GM13976 (cell line): ENCODE measurements at regions not wholly inside any gene's neighbourhood (a gene's known extent, or its start where the extent isn't known, plus 50 kb on each side); places are given as distances from the start of the nearest gene placed in this dataset.

Experiments used
- DNase-seq: peaks from one replicate; pipeline ENCODE4 v3.0.0; 2012; ENCODE audit warnings: low spot score
- in situ Hi-C: fragments of 300-500 bp; cut with MboI; formaldehyde crosslinking; loops from one replicate; pipeline ENCODE4 v1.12.0; 2022; ENCODE audit warnings: low sequenced_read_pairs, mixed read lengths, inconsistent platforms; ENCODE audit not compliant: unreplicated experiment
- TF ChIP-seq, protein P1 (sequence below): IDR thresholded peaks from 2 replicates; pipeline ENCODE4 v1.5.1; 2012; ENCODE audit warnings: borderline replicate concordance, mild to moderate bottlenecking; ENCODE audit not compliant: insufficient read depth; ENCODE audit errors: extremely low read depth, missing control alignments, control extremely low read depth

DNA sequence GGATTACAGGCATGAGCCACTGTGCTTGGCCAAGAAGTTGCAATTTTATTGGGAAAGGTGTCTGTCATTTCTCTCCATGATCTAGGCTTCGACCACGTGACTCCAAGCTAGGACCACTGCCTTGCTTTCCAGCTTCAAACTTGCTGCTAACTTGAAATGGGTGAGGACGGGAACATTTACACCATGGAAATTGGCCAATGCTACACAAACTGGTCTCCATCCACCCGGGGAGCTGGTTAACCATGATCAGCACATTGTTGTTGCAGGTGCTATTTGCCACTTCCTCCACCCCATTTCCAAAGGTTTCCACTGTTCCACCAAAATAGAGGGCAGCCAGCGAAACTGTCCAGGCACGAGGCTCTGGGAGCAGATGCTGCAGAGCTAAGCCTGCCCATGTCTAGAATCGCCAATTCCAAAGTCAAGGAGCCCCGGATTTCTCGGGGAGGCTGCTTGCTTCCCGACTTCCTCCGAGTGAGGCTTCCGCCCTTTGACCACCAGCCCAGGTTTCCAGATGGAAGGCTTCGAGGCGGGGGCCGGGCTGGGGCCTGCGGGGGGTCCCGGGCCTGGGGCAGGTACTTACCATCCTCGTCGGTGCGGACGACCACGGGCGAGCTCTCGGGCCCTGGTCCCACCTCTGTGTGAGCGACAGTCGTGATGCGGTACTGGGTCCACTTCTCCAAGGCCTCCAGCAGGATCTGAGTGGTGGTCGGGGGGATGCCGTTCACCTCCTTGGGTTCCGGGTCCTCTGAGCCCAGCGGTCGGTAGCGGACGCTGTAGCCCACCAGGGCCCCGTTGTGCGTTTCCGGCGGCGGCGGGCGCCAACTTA, 109.7 kb downstream of the PTPRS start:
- DNase-seq: no peak
- TF ChIP-seq, protein P1, sequence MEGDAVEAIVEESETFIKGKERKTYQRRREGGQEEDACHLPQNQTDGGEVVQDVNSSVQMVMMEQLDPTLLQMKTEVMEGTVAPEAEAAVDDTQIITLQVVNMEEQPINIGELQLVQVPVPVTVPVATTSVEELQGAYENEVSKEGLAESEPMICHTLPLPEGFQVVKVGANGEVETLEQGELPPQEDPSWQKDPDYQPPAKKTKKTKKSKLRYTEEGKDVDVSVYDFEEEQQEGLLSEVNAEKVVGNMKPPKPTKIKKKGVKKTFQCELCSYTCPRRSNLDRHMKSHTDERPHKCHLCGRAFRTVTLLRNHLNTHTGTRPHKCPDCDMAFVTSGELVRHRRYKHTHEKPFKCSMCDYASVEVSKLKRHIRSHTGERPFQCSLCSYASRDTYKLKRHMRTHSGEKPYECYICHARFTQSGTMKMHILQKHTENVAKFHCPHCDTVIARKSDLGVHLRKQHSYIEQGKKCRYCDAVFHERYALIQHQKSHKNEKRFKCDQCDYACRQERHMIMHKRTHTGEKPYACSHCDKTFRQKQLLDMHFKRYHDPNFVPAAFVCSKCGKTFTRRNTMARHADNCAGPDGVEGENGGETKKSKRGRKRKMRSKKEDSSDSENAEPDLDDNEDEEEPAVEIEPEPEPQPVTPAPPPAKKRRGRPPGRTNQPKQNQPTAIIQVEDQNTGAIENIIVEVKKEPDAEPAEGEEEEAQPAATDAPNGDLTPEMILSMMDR: no peak
- in situ Hi-C loops: no loop called here

DNA sequence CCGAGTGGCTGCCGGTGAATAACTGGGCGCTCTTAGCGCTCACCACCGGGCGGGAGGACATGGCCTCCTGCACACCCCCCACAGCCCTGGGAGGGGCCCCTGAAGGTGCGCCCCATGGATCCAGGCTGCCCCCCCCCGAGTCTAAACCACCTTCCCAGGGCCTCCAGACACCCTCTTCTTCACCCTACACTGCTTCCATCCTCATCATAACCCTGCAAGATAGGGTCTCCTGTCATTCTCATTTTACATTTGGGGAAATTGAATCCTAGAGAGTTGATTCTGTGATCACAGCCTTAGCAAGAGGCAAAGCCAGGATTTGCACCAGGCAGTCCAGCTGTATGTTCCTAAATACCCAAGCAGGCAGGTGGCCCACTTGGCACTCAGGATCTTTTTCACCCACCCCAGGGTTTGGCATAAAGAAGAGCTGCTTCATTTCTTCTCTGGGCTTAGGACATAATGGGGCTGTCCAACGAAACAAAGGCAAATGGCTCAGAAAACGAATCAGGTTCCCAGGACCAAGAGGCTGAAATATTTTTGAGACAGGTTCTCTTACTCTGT, 110.8 kb downstream of the PTPRS start:
- in situ Hi-C loops: no loop called here
- DNase-seq: no peak
- TF ChIP-seq, protein P1: no peak

GRCh38 chr19:5228932-5229777, 111.5 kb downstream of the PTPRS start:
- TF ChIP-seq, protein P1: no peak
- in situ Hi-C loops: no loop called here
- DNase-seq: no peak

- in situ Hi-C loops: no loop called here
- DNase-seq: no peak
- TF ChIP-seq, protein P1: no peak
Observed at GRCh38 chr19:5228490-5228889, 112.1 kb downstream of the PTPRS start.

DNA sequence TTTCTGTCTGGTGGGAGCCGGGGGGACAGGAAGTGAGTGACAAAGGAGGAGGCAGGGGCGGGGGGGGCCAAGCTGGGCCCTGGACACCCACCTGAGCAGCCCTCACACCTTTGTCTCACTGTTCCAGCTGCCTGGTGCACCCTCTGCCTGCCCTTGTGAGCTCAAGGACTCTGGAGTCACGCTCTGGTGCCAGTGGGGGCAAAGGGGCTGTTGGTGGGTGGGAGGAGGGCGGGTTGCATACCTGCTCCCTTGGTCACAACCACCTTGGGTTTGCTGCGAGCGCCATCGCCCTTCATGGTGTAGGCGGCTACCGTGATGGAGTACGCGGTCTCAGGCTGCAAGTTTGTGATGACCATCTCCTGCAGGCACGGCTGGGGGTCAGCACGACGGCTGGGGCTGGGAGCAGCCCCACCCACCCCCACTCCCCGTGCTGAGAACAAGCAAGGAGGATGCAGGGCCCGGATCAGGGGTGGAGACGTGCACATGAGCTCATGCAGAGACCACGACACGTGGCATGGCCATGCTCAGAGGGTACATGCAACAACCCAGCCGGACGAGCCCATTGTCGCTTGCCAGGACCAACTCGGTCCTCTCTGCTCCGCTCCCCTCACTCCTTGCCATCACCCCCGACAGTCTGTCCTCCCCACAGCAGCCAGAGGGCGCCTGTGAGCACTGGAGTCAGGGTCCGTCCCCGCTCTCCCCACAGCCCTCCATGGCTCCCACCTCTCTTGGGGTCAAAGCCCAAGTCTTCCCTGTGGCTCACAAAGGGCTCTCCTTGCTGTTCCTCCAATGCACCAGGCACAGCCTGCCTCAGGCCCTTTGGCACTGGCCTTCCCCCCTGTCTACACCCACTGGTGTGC, 114.9 kb downstream of the PTPRS start:
- TF ChIP-seq, protein P1: peak; percentile 43
- in situ Hi-C loops: no loop called here

GRCh38 chr19:5224480-5224879, 116.1 kb downstream of the PTPRS start:
- TF ChIP-seq, protein P1: no peak
- in situ Hi-C loops: no loop called here
- no peak for DNase-seq

More for the DNA sequence above, 114.9 kb downstream of the PTPRS start:
- DNase-seq: no peak
